GM10248 (cell line): ENCODE measurements at regions not wholly inside any gene's neighbourhood (a gene's known extent, or its start where the extent isn't known, plus 50 kb on each side); places are given as distances from the start of the nearest gene placed in this dataset.

Experiments
- CTCF ChIA-PET: fragments of 300-600 bp; sonication (Branson Sonifier 250); formaldehyde crosslinking; extraction: SDS; loops from one replicate; lab custom pipeline; 2021; ENCODE audit warnings: antibody characterized with exemption; lab: Yijun Ruan, JAX
- POLR2A ChIA-PET: fragments of 350-650 bp; sonication (Branson Sonifier 250); formaldehyde crosslinking; extraction: SDS; loops from one replicate; lab custom pipeline; 2020; ENCODE audit warnings: antibody characterized with exemption; lab: Yijun Ruan, JAX
- DNase-seq: peaks from one replicate; pipeline ENCODE4 v3.0.0; 2012; ENCODE audit errors: extremely low spot score
- TF ChIP-seq, protein P1 (sequence below): IDR thresholded peaks from 2 replicates; pipeline ENCODE4 v1.5.1; 2012; ENCODE audit warnings: mild to moderate bottlenecking, low read depth; ENCODE audit errors: extremely low read depth, missing control alignments, control extremely low read depth

DNA sequence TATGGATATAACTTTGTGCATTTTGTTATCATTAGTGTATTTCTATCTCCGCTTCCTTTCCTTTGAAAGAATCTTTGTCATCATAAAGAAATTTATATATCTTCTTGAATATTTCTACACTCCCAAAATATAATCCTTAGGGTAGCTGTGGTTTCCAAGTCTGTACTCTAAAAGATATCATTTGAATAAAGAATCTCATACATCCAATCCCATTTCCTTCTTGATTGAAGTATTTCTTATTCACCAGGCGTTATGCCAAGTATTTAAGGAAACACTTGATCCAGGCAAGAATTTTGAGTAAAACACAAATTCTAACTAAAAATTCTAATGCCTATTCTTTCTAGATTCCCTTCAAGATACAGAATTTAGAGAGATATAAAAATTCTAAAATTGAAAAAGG lies 821.8 kb downstream of the GALC start:
- no peak for DNase-seq
- TF ChIP-seq, protein P1, sequence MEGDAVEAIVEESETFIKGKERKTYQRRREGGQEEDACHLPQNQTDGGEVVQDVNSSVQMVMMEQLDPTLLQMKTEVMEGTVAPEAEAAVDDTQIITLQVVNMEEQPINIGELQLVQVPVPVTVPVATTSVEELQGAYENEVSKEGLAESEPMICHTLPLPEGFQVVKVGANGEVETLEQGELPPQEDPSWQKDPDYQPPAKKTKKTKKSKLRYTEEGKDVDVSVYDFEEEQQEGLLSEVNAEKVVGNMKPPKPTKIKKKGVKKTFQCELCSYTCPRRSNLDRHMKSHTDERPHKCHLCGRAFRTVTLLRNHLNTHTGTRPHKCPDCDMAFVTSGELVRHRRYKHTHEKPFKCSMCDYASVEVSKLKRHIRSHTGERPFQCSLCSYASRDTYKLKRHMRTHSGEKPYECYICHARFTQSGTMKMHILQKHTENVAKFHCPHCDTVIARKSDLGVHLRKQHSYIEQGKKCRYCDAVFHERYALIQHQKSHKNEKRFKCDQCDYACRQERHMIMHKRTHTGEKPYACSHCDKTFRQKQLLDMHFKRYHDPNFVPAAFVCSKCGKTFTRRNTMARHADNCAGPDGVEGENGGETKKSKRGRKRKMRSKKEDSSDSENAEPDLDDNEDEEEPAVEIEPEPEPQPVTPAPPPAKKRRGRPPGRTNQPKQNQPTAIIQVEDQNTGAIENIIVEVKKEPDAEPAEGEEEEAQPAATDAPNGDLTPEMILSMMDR, result no peak
- POLR2A ChIA-PET, result no interaction called here
- CTCF ChIA-PET, result interaction anchor here (1.5 kb wide), 1 partner anchor 12 kb away, joined by 3 read pairs; no protein-coding TSS in a partner anchor

DNA sequence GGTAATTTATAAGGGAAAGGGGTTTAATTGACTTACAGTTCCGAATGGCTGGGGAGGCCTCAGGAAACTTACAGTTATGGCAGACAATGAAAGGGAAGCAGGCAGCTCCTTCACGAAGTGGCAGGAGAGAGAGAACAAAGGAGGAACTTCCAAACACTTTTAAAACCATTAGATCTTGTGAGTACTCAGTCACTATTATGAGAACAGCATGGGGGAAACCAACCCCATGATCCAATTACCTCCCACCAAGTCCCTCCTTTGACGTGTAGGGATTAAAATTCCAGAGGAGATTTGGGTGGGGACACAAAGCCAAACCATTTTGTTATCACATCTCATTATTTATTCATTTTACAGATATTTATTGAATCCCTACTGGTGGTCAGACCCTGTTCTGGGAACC lies 822.8 kb downstream of the GALC start:
- ChIA-PET POLR2A (no interaction called here), CTCF (no interaction called here)
- TF ChIP-seq, protein P1, result no peak
- DNase-seq, result no peak

GRCh38 chr14:87169362-87169761 lies 823.6 kb downstream of the GALC start:
- TF ChIP-seq, protein P1, result no peak
- ChIA-PET CTCF (no interaction called here), POLR2A (no interaction called here)
- no peak for DNase-seq

GRCh38 chr14:87161502-87161901 lies 831.5 kb downstream of the GALC start:
- ChIA-PET CTCF (no interaction called here), POLR2A (no interaction called here)
- DNase-seq, result no peak
- TF ChIP-seq, protein P1, result no peak

- POLR2A ChIA-PET, result no interaction called here
Observed at GRCh38 chr14:87160989-87161388, 832.0 kb downstream of the GALC start.

DNA sequence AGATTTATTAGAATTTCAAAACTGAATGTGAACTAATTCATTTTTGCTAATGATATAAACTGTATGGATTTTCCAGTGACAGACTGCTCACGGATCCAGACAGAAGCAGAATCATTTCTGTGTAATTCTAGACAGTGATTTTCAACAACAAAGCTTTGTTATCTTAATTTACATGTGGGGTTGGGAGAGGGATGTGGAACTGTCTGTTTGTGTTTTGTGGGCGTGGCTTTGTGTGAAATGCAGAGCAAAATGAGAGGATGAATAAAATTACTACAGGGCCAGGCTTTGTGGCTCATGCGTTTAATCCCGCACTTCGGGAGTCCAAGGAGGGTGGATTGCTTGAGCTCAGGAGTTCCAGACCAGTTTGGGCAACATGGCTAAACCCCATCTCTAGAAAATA lies 834.7 kb downstream of the GALC start:
- TF ChIP-seq, protein P1, result no peak
- ChIA-PET POLR2A (no interaction called here), CTCF (interaction anchor here (0.8 kb wide), 1 partner anchor 11 kb away, joined by 3 read pairs; no protein-coding TSS in a partner anchor)
- no peak for DNase-seq

More at GRCh38 chr14:87160989-87161388, 832.0 kb downstream of the GALC start:
- CTCF ChIA-PET, result no interaction called here
- DNase-seq, result no peak
- TF ChIP-seq, protein P1, result no peak
